ENCODE measurements at regions not wholly inside any gene's neighbourhood (a gene's known extent, or its start where the extent isn't known, plus 50 kb on each side); places are given as distances from the start of the nearest gene placed in this dataset.
"Not testable (repeated sequence)": the region's sequence is repeated elsewhere in the genome, so short reads cannot be mapped to it uniquely, and the experiment has no call there.

- no peak for DNase-seq (ENCODE audit: low read depth)
Measured at GRCh38 chr7:28329661-28330363, 82.5 kb upstream of the CREB5 start.

- no peak for DNase-seq (ENCODE audit: low read depth)
Measured at GRCh38 chr7:28330384-28331070, 81.8 kb upstream of the CREB5 start.

- no peak for DNase-seq (ENCODE audit: low read depth)
Measured at GRCh38 chr7:28332046-28332445, 80.3 kb upstream of the CREB5 start.

GRCh38 chr7:28333548-28333947, 78.8 kb upstream of the CREB5 start:
- DNase-seq (ENCODE audit: low read depth): not testable (repeated sequence)

- no peak for DNase-seq (ENCODE audit: low read depth)
Measured at GRCh38 chr7:28336806-28337205, 75.5 kb upstream of the CREB5 start.

GRCh38 chr7:28338041-28338440, 74.3 kb upstream of the CREB5 start:
- DNase-seq (ENCODE audit: low read depth): no peak

GRCh38 chr7:28343462-28343861, 68.9 kb upstream of the CREB5 start:
- no peak for DNase-seq (ENCODE audit: low read depth)

- DNase-seq (ENCODE audit: low read depth): no peak
Measured at GRCh38 chr7:28346256-28346655, 66.1 kb upstream of the CREB5 start.

GRCh38 chr7:28346676-28347363, 65.5 kb upstream of the CREB5 start:
- no peak for DNase-seq (ENCODE audit: low read depth)

GRCh38 chr7:28347475-28348318, 64.6 kb upstream of the CREB5 start:
- DNase-seq (ENCODE audit: low read depth): peak; percentile 28

GRCh38 chr7:28348636-28349035, 63.7 kb upstream of the CREB5 start:
- no peak for DNase-seq (ENCODE audit: low read depth)

- no peak for DNase-seq (ENCODE audit: low read depth)
Measured at GRCh38 chr7:28349637-28350036, 62.7 kb upstream of the CREB5 start.

GRCh38 chr7:28350662-28351061, 61.7 kb upstream of the CREB5 start:
- no peak for DNase-seq (ENCODE audit: low read depth)

GRCh38 chr7:28351450-28351849, 60.9 kb upstream of the CREB5 start:
- no peak for DNase-seq (ENCODE audit: low read depth)

GRCh38 chr7:28354601-28355402, 57.5 kb upstream of the CREB5 start:
- DNase-seq (ENCODE audit: low read depth): peak; percentile 24

GRCh38 chr7:28355635-28356319, 56.5 kb upstream of the CREB5 start:
- DNase-seq (ENCODE audit: low read depth): no peak

- DNase-seq (ENCODE audit: low read depth): no peak
Measured at GRCh38 chr7:28356619-28357018, 55.7 kb upstream of the CREB5 start.

GRCh38 chr7:28358423-28358868, 53.9 kb upstream of the CREB5 start:
- DNase-seq (ENCODE audit: low read depth): peak; percentile 96

- no peak for DNase-seq (ENCODE audit: low read depth)
Measured at GRCh38 chr7:28360739-28361138, 51.6 kb upstream of the CREB5 start.

GRCh38 chr7:28361551-28361950, 50.8 kb upstream of the CREB5 start:
- DNase-seq (ENCODE audit: low read depth): no peak

- no peak for DNase-seq (ENCODE audit: low read depth)
Measured at GRCh38 chr7:28362182-28362581, 50.1 kb upstream of the CREB5 start.
